Mucosa of descending colon (tissue), 3 donors: ENCODE measurements at regions not wholly inside any gene's neighbourhood (a gene's known extent, or its start where the extent isn't known, plus 50 kb on each side); places are given as distances from the start of the nearest gene placed in this dataset.
"Not testable (repeated sequence)": the region's sequence is repeated elsewhere in the genome, so short reads cannot be mapped to it uniquely, and the experiment has no call there.

Experiments used
- ATAC-seq: fragments of 200-7000 bp; cut with Tn5 transposase; one replicate; pipeline ENCODE4 v1.9.1; 2020; ENCODE audit warnings: mild to moderate bottlenecking, moderate library complexity
- DNase-seq, 3 donors: peaks; one replicate each; pipeline ENCODE4 v3.0.0-alpha.2; 2020
- H3K36me3 ChIP-seq: fragments of 200-600 bp; one replicate; pipeline ENCODE4 v1.8.0; 2021; ENCODE audit warnings: low read depth, mild to moderate bottlenecking
- H3K4me1 ChIP-seq: fragments of 200-600 bp; one replicate; pipeline ENCODE4 v1.8.0; 2021; ENCODE audit warnings: low read depth, mild to moderate bottlenecking
- H3K4me3 ChIP-seq: fragments of 200-600 bp; one replicate; pipeline ENCODE4 v1.8.0; 2021; ENCODE audit warnings: mild to moderate bottlenecking
- H3K9me3 ChIP-seq: fragments of 200-600 bp; one replicate; pipeline ENCODE4 v1.8.0; 2021; ENCODE audit warnings: mild to moderate bottlenecking
- CTCF ChIP-seq: fragments of 200-600 bp; IDR thresholded peaks from one replicate; pipeline ENCODE4 v1.8.0; 2022; ENCODE audit warnings: antibody characterized with exemption, mild to moderate bottlenecking
- intact Hi-C, 2 donors: fragments of 100-400 bp; cut with DNase I in 1 of 2; cut with micrococcal nuclease in 1 of 2; formaldehyde crosslinking; loops; one replicate each; pipeline versions ENCODE4 v1.11.0 to v1.11.1; 2022; cut with DNase I, micrococcal nuclease
- donor health status: DM: no; HTN: no; CAD: no; lungs with moderate emphysema.
- donor health status: DM: no; HTN: no; CAD: no.
- donor health status: DM: no; HTN: yes; CAD: no.

- H3K4me3 ChIP-seq = no peak overlapping the region
- ATAC-seq (no peak), DNase-seq (no peak)
- H3K9me3 ChIP-seq = no peaks in the 10 kb centered on the region
- H3K36me3 ChIP-seq = no peaks in the 10 kb centered on the region
- no peaks in the 10 kb centered on the region for H3K4me1 ChIP-seq
- TF ChIP-seq CTCF = no peak
- intact Hi-C loops = no loop called here
Measured at GRCh38 chr5:53733853-53734252, 173.4 kb downstream of the NDUFS4 start.

GRCh38 chr5:53738105-53738504 is 177.7 kb downstream of the NDUFS4 start:
- ATAC-seq = no peak
- Histone ChIP-seq H3K4me1 (no peaks in the 10 kb centered on the region), H3K4me3 (no peak overlapping the region), H3K9me3 (no peaks in the 10 kb centered on the region), H3K36me3 (no peaks in the 10 kb centered on the region)
- intact Hi-C loops = no loop called here
- TF ChIP-seq CTCF = no peak
- no peak for DNase-seq

- Histone ChIP-seq H3K9me3 (no peaks in the 10 kb centered on the region), H3K36me3 (no peaks in the 10 kb centered on the region), H3K4me3 (no peak overlapping the region), H3K4me1 (no peaks in the 10 kb centered on the region)
- intact Hi-C loops = no loop called here
- no peak for TF ChIP-seq CTCF
- ATAC-seq (no peak), DNase-seq (no peak)
Measured at GRCh38 chr5:53739111-53739510, 178.7 kb downstream of the NDUFS4 start.

- no peak for TF ChIP-seq CTCF
- Histone ChIP-seq H3K36me3 (no peaks in the 10 kb centered on the region), H3K4me1 (no peaks in the 10 kb centered on the region), H3K9me3 (peaks cover 24% of the 10 kb centered on the region), H3K4me3 (no peak overlapping the region)
- ATAC-seq (no peak), DNase-seq (no peak)
- intact Hi-C loops = no loop called here
Measured at GRCh38 chr5:53749621-53750020, 189.2 kb downstream of the NDUFS4 start.

- H3K4me1 ChIP-seq, intact Hi-C loops, H3K36me3 ChIP-seq, DNase-seq, ATAC-seq, H3K4me3 ChIP-seq: not testable (repeated sequence)
- peaks cover 24% of the 10 kb centered on the region for H3K9me3 ChIP-seq
Measured at GRCh38 chr5:53752282-53752681, 191.8 kb downstream of the NDUFS4 start.

- H3K4me1 ChIP-seq = no peaks in the 10 kb centered on the region
- DNase-seq (peak in 1 of 3 donors; percentile 25), ATAC-seq (peak; percentile 68)
- no peaks in the 10 kb centered on the region for H3K9me3 ChIP-seq
- no peaks in the 10 kb centered on the region for H3K36me3 ChIP-seq
- H3K4me3 ChIP-seq = no peak overlapping the region
- intact Hi-C loops = no loop called here
- TF ChIP-seq CTCF = no peak
Measured at GRCh38 chr5:53766673-53767072, 206.2 kb downstream of the NDUFS4 start.
